ENCODE measurements at regions not wholly inside any gene's neighbourhood (a gene's known extent, or its start where the extent isn't known, plus 50 kb on each side); places are given as distances from the start of the nearest gene placed in this dataset.

GRCh38 chrX:122579036-122579435 is 605.0 kb upstream of the GRIA3 start:
- TF ChIP-seq POLR2AphosphoS5 (IDR thresholded peaks at IDR 0.05; ENCODE audit: low read depth, low read length) (no peak), REST (IDR thresholded peaks at IDR 0.05; ENCODE audit: insufficient read depth in 1 of 2, low read depth in 2 of 2, low read length in 2 of 2) (no peak), TAF1 (IDR thresholded peaks at IDR 0.05; ENCODE audit: borderline replicate concordance, insufficient read depth, low read length) (no peak)

Measured in PFSK-1 (cell line).